Activated effector memory CD4-positive, alpha-beta T cell treated with anti-CD3 and anti-CD28 coated beads, Interleukin-2, amount 50 U/mL, for 16 hours (primary cell): ENCODE measurements at regions not wholly inside any gene's neighbourhood (a gene's known extent, or its start where the extent isn't known, plus 50 kb on each side); places are given as distances from the start of the nearest gene placed in this dataset.
"Not testable (repeated sequence)": the region's sequence is repeated elsewhere in the genome, so short reads cannot be mapped to it uniquely, and the experiment has no call there.

Experiments used
- DNase-seq: peaks from one replicate; pipeline ENCODE4 v3.0.0-alpha.2; 2020

DNA sequence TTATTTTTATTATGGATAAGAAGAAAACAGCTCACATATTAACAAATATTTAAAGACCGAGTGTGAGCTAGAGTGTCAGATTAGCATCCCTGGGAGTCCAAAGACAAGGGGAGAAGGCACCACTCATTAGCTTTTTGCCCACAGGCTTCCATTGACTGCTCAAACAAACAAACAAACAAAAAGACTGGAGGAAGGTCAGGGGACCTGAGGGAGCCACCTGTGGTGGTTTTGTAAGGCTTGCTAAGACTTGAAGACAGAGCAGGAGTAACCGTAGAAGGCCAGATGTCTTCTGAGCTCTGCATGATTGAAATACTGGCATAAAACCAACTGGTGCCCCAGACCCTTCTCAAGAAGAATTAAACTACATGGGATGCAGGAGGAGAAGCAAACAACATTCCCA, 395.2 kb upstream of the CNTN5 start:
- DNase-seq: no peak

DNA sequence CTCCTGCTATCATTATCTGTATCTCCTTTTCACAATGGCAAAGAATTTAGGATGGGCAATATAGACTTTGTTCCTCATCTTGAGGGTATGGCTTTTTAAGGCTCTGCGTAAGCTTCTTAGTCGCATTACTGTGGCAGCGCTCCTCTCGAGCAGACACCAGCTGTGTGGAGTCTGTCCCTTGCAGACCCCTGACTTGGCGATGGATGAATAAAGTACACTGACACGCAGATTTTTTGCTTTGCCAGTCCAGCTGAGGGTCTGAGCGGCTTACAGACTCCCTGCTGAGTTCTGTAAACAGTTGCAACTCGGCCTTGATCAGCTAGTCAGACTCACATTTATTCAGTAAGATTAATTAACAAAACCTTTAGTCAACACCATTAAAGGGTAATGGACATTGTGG, 390.0 kb upstream of the CNTN5 start:
- no peak for DNase-seq

DNA sequence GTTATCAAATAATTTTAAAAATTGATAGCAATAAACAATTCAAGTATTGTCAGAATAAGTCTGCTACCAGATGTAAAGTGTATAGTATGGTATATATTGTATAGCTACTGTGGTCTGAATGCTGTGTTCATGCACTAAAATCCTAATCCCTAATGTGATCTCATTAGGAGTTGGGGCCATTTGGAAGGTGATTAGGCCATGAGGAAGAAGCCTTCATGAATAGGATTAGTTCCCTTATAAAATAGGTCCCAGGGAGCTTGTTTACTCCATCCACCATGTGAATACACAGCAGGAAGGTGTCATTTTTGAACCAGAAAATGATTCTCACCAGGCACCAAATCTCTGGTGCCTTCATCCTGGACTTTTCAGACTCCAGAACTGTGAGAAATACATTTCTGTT, 363.0 kb upstream of the CNTN5 start:
- DNase-seq: no peak

DNA sequence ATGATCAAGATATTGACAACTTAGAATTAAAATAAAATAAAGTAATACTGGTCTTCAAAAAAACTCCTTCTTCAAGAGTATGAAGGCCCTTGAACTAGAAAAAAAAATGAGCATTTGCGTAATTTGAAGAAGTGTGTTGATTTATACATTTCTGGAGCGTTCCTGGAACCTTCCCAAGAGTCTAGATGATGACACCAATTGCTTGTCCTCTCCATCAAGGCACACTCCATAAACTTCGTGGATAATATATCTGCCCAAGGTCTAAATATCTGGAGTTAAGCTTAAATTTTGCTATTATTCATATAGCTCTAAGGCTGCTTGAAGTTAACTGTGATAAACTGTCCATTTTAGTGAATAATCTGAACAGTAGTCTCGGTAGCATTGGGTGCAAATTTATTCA, 361.3 kb upstream of the CNTN5 start:
- DNase-seq: no peak

DNA sequence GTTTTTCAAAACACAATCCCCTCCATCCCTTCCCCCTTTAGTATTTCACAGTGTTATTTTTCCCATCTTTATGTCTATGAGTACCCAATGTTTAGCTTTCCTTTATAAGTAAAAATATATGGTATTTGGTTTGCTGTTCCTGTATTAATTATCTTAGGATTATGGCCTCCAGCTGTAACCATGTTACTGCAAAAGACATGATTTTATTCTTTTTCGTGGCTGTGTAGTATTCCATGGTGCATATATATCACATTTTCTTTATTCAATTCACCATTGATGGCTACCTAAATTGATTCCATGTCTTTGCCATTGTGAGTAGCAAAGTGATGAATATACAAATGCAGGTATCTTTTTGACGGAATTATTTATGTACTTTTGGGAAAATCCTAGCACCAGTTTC, 346.4 kb upstream of the CNTN5 start:
- DNase-seq: no peak

DNA sequence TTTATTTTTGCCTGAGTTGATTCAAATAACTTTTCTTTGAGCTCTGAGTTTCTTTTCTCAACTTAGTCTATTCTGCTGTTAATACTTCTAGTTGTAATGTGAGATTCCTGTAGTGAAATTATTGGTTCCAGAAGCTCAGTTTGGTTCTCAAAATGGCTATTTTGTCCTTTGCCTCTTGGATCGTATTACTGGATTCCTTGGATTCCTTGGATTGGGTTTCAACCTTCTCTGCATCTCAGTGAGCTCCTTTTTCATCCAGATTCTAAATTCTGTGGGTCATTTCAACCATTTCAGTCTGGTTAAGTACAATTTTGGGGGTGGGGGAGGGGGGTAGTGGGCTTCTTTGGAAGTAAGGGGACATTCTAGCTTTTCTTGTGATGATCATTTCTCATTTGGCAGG, 341.1 kb upstream of the CNTN5 start:
- DNase-seq: no peak

DNA sequence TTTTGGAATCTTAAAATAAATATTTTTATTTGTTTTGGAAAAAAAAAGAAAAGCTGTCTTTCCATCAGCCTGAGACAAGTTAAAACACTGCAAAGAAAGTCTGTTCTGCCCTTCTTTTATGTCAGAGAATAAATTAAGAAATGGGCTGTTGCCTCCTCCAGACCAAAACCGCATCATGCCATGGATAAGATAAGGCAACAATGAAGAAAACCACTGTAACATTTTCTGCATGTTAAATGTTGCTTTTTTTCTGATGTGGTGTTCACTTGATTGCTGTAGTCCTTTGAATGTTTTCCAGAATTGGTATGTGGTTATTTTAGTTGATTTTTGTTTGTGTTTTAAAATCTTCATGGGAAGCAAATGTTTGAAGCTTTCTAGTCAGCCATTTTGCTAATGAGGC, 319.2 kb upstream of the CNTN5 start:
- no peak for DNase-seq

DNA sequence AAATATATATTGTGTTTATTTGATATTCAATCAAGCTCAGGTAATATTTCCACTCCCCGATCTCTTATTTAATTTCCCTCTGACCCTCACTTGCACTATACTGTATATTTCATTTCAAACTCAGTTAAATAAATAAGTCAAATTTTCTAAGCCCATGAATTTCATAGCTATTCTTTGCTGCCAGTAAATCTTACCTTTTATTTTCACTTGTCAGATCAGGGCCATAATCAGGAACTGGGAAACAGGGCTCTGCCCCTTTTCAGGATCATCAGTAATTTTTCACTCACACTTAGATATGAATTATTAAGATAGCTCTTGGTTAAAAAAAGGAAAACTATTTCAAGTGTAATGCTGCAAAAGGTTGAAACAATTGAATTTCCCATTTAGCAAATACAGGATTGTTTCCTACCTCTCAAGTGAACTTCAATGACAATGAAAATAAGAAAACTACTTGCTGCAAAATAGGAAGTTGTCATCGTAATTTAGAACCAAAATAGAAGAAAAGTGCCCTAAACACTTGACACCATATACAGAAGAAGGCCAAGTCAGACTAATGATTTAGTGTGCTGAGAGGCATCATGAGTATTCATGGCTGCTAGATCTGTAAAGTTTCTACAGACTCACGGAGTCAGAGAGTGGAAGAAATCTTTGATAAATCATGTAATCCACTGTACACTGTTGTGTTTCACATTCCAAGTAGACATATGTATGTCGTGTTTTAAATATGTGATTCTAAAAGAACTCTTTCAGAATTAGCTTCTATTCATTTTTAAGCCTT, 316.8 kb upstream of the CNTN5 start:
- DNase-seq: no peak

DNA sequence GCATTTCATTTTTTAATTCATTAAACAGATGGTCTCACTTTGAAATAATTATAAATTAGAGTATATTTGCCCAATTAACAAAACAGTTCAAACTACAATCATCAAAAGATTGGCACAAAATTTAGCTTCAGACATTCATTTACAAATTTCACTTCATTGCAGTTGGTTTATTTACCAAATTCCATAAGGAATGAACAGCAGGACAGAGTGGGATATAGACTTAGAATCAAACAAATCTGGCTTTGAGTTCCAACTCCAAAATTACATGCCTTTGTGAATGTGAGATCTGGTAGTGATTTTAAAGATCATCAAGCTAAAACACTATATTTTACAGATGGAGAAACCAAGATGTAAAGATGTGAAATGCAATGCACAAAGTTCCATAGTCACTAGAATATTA, 310.7 kb upstream of the CNTN5 start:
- no peak for DNase-seq

DNA sequence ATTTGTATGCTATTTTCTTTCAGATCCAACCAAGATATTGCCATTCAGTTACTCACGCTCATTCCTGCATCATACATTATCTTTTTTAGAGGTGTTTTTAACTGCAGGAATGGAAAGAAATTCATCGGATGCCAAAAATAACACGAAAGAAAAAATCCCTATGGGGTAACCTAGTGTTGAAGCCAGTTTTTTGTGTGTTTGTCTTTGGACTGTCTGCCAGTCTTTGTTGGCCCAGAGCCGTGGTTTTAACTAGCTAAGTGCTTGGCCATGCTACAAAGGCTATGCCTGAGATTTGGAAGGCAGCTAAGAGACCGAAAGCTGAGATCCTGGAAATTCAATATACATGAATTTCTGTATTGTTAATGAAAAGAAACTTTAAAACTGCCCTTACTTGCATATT, 309.8 kb upstream of the CNTN5 start:
- no peak for DNase-seq

DNA sequence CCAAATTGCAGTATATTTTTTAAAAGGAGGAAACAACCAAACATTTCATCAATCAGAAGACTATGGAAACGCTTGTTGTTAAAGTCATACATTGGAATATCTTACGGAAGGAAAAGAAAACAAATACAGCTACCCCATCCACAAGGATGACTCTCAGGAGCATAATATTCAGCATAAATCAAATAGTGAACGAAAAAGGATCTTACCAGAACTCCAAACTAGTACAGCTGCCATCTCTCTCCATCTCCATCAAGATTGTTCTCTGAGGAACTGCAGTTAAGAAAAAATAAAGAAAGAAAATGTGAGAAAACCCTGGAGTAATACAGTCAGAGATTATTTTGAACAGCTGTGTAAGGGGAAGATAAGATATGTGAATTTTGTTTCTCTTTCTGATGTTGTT, 299.8 kb upstream of the CNTN5 start:
- DNase-seq: no peak

DNA sequence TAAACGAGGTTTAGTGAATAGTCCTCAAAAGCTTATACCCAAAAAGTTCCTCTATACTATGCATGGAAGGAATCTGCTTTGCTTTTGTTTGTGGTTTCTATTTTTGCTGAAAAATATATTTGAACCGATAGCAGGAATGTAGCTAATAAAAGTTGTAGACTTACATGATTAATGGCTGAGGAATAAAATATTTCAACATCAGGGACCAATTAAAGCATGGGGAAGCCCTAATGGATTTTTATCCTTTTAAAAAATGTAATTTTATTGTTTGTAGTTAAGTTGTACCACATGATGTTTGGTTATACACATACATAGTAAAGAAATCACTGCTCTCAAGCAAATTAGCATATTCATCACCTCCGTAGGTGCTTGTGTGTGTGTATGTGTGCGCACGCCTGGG, 295.3 kb upstream of the CNTN5 start:
- no peak for DNase-seq

DNA sequence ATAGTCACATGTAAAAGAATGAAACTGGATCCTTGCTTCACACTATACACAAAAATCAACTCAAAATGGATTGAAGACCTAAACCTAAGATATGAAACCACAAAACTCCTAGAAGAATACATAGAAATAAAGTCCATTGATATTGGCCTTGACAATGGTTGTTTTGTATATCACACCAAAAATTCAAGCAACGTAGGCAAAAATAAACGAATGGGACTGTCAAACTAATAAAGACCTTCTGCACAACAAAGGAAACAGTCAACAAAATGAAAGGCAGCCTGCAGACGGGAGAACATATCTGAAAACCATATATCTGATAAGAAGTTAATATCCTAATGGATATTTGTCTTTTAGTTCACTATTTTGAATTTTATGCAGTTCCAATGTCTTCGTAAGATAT, 292.3 kb upstream of the CNTN5 start:
- no peak for DNase-seq

DNA sequence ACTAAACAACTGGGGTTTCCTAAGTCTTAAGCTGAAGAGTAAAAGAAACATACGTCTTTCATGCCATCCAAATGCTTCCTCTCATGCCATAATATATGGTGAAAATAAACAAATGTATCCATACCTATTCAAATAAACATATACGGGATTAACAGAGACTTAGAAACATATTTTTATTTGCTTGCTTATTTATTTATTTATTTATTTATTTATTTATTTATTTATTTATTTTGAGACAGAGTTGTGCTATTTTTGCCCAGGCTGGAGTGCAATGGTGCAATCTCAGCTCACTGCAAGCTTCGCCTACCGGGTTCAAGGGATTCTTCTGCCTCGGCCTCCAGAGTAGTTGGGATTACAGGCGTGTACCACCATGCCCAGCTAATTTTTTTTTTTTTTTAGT, 291.6 kb upstream of the CNTN5 start:
- no peak for DNase-seq

DNA sequence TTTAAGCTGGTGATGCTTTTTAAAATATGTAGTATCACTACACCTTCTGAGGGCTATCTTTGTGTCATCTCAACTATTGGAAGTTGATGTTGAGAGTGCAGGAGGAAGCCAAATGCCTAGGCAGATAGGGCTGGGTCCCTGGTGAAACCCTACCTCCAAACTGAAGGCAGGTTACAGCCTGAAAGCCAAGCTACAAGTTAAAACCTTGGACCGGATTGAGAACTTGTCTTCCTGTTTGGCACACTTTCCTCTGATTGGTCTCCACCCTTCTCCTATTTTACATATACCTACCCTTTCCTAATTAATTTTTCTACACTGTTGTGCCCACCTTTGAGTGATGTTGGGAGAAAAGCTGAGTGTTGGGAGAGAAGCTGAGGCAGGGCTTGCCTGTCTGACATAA, 287.8 kb upstream of the CNTN5 start:
- no peak for DNase-seq

DNA sequence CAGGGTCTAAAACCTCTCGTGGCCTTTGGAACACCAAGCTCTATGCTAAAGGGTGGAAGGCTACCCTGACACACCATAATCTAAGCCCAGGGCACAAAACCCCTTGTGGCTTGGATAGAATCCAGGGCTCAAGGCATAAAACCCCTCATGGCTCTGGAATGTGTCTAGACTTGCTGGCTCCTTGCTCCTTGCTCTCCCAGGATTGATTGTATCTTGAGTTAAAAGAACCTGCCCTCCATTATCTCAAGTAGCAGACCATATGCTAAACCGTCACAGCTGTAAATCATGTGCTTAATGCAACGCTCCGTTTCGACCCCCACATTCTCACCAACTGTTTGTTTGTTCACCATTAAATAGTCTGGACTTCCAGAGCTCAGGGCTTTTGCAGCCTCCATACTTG, 287.4 kb upstream of the CNTN5 start:
- DNase-seq: not testable (repeated sequence)

DNA sequence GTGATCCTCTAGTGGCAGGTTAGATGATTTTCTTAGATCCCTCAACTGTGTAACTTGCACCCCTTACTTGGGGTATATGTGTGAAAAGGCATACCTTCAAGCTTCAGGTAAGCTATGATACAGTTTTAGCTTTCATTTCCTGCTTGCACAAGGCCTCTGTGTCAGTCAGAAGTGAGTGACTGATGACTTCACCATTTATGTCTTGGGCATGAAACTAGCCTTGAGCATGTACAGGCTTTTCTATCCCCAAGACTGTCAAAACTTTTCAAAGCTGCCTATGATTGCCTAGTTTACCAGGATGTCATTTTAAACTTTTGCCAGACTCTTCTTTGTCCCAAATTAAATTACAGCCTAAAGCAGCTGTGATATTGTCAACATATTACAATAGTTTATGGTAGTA, 286.1 kb upstream of the CNTN5 start:
- DNase-seq: no peak

DNA sequence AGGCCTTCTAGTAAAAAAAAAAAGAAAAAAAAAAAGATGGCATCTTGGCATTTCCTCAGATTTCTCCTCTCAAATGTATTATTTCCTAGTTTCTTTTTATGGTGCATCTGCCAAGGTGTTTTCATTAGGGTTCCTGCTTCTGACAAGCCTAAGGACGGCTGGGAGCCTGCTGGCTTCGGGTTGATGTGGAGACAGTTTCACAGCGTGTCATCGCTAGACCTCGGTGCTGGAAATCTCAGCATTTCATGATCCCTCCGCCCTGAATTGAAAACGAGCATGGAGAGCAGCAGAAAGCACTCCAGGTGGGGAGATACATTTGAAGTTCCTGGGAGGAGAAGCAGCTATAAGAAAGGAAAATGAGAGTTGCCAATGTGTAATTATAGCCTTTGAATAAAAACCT, 283.9 kb upstream of the CNTN5 start:
- no peak for DNase-seq

DNA sequence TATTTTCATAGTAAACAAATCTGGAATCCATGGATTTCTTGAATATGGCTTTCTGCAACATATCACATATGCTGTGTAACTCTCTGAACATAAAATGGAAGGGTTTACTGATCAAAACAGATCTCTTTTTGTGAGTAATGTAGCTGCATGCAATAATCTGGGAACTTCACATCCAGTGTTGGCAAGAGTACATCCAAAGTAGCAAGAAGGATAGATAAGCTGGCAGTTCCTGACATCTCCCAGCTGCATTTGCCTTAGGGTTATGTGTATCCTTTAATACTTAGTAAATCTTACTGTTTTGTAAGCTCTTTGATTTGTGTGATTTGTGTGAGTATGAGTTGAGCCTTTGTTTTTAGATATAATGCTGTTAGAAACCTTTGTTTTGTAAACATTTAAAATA, 280.4 kb upstream of the CNTN5 start:
- no peak for DNase-seq

DNA sequence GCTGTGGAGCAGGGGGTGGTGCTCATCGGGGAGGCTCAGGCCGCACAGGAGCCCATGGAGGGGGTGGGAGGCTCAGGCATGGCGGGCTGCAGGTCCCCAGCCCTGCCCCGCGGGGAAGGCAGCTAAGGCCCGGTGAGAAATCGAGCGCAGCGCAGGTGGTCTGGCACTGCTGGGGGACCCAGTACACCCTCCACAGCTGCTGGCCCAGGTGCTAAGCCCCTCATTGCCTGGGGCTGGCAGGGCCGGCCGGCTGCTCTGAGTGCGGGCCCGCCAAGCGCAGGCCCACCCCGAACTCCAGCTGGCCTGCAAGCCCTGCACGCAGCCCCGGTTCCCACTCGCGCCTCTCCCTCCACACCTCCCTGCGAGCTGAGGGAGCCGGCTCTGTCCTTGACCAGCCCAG, 257.3 kb upstream of the CNTN5 start:
- not testable (repeated sequence) for DNase-seq

DNA sequence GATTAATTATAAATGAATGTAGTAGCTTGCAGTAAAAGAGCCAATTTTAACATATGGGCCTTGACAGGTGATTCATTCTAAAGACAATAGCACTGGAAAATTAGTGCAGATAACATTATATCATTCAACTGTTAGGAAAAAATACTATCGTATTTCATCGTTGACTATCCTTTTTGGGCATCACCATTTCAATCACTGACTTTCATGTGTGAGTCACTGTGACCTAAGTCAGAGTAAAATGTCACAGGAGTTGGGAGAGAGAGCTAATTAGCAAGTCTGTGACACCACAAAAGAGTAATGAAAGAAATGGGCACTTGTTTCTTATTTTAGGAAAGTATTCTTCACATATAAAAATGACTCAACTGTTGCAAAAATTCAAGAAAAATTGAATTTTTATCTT, 253.8 kb upstream of the CNTN5 start:
- no peak for DNase-seq

DNA sequence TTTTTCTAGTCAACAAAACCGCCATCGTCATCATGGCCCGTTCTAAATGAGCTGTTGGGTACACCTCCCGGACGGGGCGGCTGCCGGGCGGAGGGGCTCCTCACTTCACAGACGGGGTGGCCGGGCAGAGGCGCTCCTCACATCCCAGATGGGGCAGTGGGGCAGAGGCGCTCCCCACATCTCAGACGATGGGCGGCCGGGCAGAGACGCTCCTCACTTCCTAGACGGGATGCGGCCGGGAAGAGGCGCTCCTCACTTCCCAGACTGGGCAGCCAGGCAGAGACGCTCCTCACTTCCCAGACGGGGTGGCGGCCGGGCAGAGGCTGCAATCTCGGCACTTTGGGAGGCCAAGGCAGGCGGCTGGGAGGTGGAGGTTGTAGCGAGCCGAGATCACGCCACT, 250.7 kb upstream of the CNTN5 start:
- DNase-seq: not testable (repeated sequence)

DNA sequence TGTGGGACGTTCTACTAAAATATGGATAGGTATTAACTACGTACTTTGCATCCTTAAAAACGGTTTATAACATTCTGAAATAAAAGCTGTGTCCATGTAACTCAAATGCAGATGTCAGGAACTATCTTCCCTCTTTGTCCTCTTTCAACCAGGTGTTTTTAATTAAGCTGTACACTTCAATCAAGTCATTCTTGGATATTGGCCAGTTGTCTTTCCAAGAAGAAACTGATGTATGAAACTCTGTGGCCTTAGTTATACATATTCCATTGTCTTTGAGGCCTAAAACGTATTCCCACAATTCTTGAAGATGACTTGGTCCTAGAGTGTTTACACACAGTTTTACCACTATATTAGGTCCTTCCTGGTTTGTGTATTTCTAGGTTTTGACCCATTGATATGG, 249.0 kb upstream of the CNTN5 start:
- DNase-seq: no peak

DNA sequence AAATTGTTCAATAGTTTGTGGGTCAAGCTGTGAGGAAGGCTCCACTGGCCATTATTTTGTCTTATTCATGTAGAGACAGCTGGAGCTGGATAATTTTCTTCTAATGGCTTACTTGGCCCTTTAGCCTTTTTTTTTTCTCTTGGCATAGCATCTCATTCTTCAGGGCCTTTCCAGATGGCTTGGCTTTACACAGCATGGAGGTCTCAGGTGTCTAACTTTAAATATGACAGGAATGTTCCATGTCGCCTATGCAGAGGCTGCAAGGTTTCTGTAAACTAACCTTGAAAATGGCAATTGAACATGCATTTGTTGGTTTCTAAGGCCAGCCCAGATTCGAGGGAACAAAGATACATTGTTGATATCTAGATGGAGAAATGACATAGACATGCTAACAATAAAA, 247.9 kb upstream of the CNTN5 start:
- no peak for DNase-seq

DNA sequence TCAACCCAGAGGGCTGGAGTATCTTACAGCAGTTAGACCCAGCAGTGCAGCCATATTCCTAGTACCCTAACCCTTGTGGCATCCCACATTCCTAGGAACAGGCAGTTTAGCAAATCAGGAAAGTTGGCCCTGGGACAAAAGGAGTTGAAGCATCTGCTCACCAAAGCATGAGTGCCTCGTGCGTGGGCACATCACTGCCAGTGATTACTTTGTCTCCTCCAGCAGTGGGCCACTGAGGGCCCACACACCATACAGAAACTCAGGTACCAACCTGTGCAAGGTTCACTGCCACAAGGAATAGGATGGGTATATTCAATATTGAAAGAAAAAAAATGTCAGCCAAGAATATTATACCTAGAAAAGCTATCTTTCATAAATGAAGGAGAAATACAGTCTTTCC, 227.5 kb upstream of the CNTN5 start:
- DNase-seq: no peak

DNA sequence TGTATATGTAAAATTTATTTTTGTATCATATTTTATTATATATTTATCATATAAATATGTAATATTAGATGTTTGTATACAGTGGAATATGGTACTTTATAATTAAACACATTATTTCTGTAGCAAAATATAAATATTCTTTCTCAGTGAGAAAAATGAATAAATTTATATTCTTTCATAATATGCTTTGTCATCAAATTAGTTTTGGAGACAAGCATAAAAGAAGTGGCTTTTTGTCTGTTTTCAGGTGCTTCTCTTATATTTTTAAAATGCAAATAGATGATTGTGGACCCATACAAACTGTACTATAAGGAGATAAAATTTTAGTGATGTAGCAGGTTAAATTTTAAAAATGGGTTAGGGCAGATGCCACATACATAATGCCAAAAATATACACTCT, 222.4 kb upstream of the CNTN5 start:
- no peak for DNase-seq
